ENCODE measurements at regions not wholly inside any gene's neighbourhood (a gene's known extent, or its start where the extent isn't known, plus 50 kb on each side); places are given as distances from the start of the nearest gene placed in this dataset.

- intact Hi-C loops (cut with DNase I), result no loop called here
- DNase-seq (ENCODE audit: low spot score), result no peak
Observed at GRCh38 chr17:14921936-14922335, 343.2 kb downstream of the PMP22 start.

GRCh38 chr17:14919631-14920213 is 345.4 kb downstream of the PMP22 start:
- intact Hi-C loops (cut with DNase I), result no loop called here
- no peak for DNase-seq (ENCODE audit: low spot score)

- intact Hi-C loops (cut with DNase I), result no loop called here
- no peak for DNase-seq (ENCODE audit: low spot score)
Observed at GRCh38 chr17:14919094-14919493, 346.0 kb downstream of the PMP22 start.

- intact Hi-C loops (cut with DNase I), result no loop called here
- DNase-seq (ENCODE audit: low spot score), result no peak
Observed at GRCh38 chr17:14918540-14918939, 346.6 kb downstream of the PMP22 start.

GRCh38 chr17:14910916-14911315 is 354.2 kb downstream of the PMP22 start:
- intact Hi-C loops (cut with DNase I), result no loop called here

GRCh38 chr17:14904386-14904785 is 360.7 kb downstream of the PMP22 start:
- intact Hi-C loops (cut with DNase I), result no loop called here
- no peak for DNase-seq (ENCODE audit: low spot score)

More at GRCh38 chr17:14910916-14911315, 354.2 kb downstream of the PMP22 start:
- no peak for DNase-seq (ENCODE audit: low spot score)

GRCh38 chr17:14903854-14904253 is 361.3 kb downstream of the PMP22 start:
- intact Hi-C loops (cut with DNase I), result no loop called here
- DNase-seq (ENCODE audit: low spot score), result no peak

GRCh38 chr17:14902803-14903202 is 362.3 kb downstream of the PMP22 start:
- intact Hi-C loops (cut with DNase I), result no loop called here
- DNase-seq (ENCODE audit: low spot score), result no peak

GRCh38 chr17:14902297-14902696 is 362.8 kb downstream of the PMP22 start:
- intact Hi-C loops (cut with DNase I), result no loop called here
- DNase-seq (ENCODE audit: low spot score), result no peak

- intact Hi-C loops (cut with DNase I), result no loop called here
- DNase-seq (ENCODE audit: low spot score), result no peak
Observed at GRCh38 chr17:14901376-14901775, 363.8 kb downstream of the PMP22 start.

GRCh38 chr17:14886200-14886739 is 378.9 kb downstream of the PMP22 start:
- intact Hi-C loops (cut with DNase I), result loop anchor here (5.0 kb wide), 2 partner anchors 271 to 286 kb away; no protein-coding TSS in a partner anchor
- DNase-seq (ENCODE audit: low spot score), result no peak

- intact Hi-C loops (cut with DNase I), result no loop called here
- DNase-seq (ENCODE audit: low spot score), result no peak
Observed at GRCh38 chr17:14882131-14882530, 383.0 kb downstream of the PMP22 start.

- intact Hi-C loops (cut with DNase I), result no loop called here
- no peak for DNase-seq (ENCODE audit: low spot score)
Observed at GRCh38 chr17:14875557-14876412, 389.3 kb downstream of the PMP22 start.

GRCh38 chr17:14873996-14874395 is 391.1 kb downstream of the PMP22 start:
- intact Hi-C loops (cut with DNase I), result no loop called here
- no peak for DNase-seq (ENCODE audit: low spot score)

GRCh38 chr17:14873540-14873939 is 391.6 kb downstream of the PMP22 start:
- intact Hi-C loops (cut with DNase I), result no loop called here
- no peak for DNase-seq (ENCODE audit: low spot score)

GRCh38 chr17:14871921-14872320 is 393.2 kb downstream of the PMP22 start:
- intact Hi-C loops (cut with DNase I), result no loop called here
- no peak for DNase-seq (ENCODE audit: low spot score)

- no peak for DNase-seq (ENCODE audit: low spot score)
- intact Hi-C loops (cut with DNase I), result no loop called here
Observed at GRCh38 chr17:14866266-14866665, 398.9 kb downstream of the PMP22 start.

- DNase-seq (ENCODE audit: low spot score), result no peak
- intact Hi-C loops (cut with DNase I), result no loop called here
Observed at GRCh38 chr17:14864127-14864526, 401.0 kb downstream of the PMP22 start.

GRCh38 chr17:14859542-14859941 is 405.6 kb downstream of the PMP22 start:
- intact Hi-C loops (cut with DNase I), result no loop called here
- DNase-seq (ENCODE audit: low spot score), result no peak

GRCh38 chr17:14856176-14856575 is 408.9 kb downstream of the PMP22 start:
- intact Hi-C loops (cut with DNase I), result no loop called here
- DNase-seq (ENCODE audit: low spot score), result no peak

- no peak for DNase-seq (ENCODE audit: low spot score)
- intact Hi-C loops (cut with DNase I), result no loop called here
Observed at GRCh38 chr17:14854691-14855090, 410.4 kb downstream of the PMP22 start.

Data from cardiac septum (tissue), 1 donor.